ENCODE measurements at regions not wholly inside any gene's neighbourhood (a gene's known extent, or its start where the extent isn't known, plus 50 kb on each side); places are given as distances from the start of the nearest gene placed in this dataset.

DNA sequence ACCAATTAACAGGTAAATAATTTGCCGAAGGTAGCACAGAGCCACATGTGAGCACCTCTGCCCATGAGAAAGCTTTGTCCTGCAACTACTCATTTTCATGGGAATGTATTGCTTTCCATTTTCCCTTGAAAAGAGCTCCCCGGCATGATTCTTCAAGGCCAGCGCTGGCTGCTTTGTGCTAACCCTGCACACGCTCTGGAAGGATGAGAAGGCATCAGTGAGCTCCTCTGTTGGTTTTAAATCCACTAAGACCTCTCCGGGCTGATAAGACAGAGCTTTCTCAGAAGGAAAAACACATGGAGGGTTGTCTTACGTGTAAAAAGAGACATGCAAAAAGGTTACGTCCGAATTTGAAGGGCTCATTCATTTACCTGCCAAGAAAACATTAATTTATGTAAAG lies 553.9 kb upstream of the MKI67 start:
- no peak for TF ChIP-seq CTCF (IDR thresholded peaks at IDR 0.05; ENCODE audit: borderline replicate concordance, extremely low read depth, low read length, poor library complexity, severe bottlenecking)
- TF ChIP-seq EZH2 (IDR thresholded peaks at IDR 0.05; ENCODE audit: borderline replicate concordance, low read depth, low read length, severe bottlenecking), result no peak
